ENCODE measurements at regions not wholly inside any gene's neighbourhood (a gene's known extent, or its start where the extent isn't known, plus 50 kb on each side); places are given as distances from the start of the nearest gene placed in this dataset.
"Not testable (repeated sequence)": the region's sequence is repeated elsewhere in the genome, so short reads cannot be mapped to it uniquely, and the experiment has no call there.

DNA sequence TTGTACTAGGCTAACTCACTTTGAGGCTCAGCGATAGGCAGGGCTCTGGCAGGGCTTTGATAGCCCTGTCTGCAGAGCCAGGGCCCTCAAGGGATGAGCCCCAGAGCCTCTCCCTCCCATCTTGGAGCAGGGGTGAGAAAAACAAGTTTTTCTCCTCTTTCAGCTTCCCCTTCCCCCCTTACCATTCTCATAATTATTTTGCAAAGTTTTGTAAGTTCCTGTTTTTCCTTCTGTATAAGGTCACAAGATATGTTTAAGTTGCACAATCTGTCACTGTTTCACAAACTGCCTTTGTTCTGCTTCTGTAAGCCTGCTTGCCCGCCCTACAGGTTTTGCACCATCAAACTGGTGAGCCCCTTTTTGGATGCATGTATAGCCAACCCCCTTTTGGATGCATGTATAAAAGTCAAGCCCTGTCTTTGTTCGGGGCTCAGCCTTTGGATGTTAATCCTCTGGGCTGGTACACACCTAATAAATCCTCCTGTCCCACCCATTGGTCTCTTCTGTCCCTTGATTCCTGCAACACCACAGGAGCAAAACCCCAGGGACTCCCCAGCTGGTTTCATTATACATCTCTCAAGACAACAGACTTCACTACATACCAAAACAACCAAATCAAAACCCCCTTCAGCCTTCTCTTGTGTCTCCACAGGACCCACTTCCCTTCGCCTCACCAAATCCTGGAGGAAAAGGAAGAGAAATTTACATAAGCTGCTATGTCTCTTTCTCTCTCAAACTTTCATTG is 52.5 kb upstream of the RESF1 start:
- DNase-seq: no peak

DNA sequence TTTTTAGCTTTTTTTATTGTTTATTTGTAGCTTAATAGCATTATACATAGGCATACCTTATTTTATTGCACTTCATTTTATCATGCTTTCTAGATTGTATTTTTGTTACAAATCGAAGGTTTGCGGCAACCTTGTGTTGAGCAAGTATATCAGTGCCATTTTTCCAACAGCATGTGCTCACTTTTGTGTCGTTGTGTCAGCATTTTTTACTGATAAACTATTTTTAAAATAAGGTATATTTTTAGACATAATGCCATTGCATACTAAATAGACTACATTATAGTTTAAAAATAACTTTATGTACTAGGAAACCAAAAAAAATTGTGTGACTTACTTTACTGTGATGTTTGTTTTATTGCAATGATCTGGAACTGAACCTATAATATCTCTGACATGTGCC is 56.2 kb upstream of the RESF1 start:
- DNase-seq: no peak

DNA sequence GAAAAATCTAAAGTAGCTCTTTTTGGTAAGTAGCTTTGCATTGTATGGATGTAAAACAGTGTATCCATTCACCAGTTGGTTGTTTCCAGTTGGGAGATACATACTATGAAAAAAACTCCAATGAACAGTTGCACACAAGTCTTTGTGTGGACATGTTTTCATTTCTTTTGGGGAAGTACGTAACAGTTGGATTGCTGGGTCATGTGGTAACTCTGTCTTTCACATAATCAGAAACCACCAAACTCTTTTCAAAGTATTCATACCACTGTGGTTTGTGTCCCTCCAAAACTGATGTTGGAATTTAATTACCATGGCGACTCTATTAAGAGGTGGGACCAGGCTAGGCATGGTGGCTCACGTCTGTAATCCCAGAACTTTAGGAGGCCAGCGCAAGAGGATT is 58.9 kb upstream of the RESF1 start:
- no peak for DNase-seq

DNA sequence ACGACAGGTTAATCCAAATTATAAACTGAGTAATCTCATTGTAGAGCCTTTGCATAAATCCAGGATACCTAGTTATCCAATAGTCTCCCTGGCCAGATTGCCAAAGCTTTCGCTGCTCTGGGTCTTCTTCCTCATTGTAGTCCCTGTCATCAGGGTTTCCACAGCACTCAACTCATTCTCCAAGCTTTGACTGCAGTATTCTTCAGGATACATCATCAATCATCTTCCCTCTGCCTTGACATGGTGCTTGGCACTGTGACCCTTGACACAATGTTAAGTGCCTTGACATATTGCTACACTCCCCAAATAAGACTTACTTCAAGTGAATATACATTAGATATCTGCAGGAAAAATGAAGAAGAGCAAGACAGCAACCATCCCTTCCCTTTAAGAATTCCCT is 60.1 kb upstream of the RESF1 start:
- DNase-seq: no peak

DNA sequence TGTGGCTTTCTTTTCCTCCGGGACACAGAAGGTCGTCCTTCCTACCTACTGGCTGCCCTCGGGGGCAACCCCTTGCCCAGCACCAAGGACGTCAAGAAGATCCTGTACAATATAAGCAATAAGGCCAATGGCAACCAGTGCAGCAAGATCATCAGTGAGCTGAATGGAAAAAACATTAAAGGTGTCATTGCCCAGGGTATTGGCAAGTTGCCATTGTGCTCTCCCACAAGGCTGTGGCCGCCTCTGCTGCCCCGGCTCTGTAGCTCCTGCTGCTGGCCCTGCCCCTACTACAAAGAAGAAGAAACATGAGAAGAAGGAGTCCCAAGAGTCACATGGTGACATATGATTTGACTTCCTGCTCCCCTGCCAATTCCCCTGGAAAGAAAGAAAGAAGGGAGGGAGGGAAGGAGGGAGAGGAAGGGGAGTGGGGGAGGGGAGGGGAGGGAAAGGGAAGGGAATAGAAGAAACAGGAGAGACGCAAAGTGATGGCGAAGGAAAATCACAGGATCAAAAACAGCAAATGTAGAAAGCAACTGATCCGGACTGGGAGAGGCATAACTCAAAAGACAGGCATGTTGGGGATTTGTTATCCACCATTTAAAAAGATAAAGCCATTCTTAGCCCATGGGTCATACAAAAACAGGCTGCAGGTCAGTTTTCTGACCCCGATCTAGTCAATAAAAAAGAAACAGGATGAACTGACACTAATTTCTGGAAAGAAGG is 61.3 kb upstream of the RESF1 start:
- DNase-seq: peak; percentile 9

DNA sequence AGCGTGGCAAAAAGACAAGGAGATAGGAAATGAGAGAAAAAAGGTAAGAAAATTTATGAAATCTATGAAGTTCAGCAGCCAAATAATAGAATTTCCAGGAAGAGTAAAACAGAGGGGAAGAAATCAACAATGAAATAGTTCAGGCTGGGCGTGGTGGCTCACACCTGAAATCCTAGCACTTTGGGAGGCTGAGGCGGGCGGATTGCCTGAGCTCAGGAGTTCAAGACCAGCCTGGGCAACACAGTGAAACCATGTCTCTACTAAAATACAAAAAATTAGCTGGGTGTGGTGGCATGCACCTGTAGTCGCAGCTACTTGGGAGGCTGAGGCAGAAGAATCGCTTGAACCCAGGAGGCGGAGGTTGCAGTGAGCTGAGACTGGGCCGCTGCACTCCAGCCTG is 62.1 kb upstream of the RESF1 start:
- DNase-seq: not testable (repeated sequence)

DNA sequence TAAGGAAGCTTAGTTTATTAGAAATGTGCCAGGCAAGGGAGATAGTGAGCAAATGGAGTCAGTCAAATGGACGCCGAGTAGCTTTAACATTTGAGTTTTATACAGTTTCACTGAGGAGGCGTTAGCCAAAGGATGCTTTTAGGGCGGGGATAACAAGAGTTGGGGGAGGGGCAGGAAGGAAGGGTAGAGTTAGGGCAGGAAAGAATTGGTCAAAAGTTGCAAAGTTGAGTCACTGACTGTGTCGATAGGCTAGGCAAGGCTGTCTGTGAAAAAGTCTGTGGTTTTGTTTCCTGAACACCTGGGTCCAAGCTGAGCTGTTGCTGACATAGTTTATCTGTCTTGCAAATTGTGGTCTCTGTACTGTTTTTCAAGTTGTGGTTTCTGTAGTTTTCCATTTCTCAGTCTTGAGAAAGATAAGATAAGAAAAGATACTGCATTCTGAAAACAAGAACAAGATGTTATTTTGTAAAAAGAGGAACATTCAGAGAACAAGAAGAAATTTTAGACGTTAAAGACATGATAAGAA is 62.6 kb upstream of the RESF1 start:
- DNase-seq: no peak

DNA sequence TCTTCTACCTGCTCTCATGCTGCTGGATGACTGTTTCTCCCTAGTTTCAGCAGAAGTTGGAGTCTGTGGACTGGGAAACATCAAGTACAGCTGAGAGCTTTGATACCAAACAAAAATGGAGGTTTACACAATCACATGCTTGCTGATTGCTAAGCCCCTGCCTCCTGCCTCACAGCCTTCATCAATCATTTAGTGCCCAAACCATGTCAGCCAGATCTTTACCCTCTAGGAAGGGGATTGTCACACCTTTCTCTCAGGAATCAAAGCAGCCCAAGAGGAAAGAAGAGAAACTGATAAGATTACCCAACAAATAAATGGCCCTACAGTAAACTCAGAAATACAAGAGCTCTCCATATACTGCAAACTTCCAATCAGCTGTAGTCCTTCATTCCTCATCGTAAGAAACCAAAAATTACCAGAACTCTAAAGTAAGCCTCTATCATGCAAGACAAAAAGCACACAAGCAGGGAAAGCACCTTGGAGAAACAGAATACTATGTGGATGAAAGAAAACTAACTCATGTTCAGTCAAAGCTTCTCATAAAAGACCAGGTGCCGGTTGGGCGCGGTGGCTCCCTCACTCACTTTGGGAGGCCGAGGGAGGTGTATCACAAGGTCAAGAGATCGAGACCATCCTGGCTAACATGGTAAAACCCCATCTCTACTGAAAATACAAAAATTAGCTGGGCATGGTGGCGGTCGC is 63.6 kb upstream of the RESF1 start:
- DNase-seq: no peak

DNA sequence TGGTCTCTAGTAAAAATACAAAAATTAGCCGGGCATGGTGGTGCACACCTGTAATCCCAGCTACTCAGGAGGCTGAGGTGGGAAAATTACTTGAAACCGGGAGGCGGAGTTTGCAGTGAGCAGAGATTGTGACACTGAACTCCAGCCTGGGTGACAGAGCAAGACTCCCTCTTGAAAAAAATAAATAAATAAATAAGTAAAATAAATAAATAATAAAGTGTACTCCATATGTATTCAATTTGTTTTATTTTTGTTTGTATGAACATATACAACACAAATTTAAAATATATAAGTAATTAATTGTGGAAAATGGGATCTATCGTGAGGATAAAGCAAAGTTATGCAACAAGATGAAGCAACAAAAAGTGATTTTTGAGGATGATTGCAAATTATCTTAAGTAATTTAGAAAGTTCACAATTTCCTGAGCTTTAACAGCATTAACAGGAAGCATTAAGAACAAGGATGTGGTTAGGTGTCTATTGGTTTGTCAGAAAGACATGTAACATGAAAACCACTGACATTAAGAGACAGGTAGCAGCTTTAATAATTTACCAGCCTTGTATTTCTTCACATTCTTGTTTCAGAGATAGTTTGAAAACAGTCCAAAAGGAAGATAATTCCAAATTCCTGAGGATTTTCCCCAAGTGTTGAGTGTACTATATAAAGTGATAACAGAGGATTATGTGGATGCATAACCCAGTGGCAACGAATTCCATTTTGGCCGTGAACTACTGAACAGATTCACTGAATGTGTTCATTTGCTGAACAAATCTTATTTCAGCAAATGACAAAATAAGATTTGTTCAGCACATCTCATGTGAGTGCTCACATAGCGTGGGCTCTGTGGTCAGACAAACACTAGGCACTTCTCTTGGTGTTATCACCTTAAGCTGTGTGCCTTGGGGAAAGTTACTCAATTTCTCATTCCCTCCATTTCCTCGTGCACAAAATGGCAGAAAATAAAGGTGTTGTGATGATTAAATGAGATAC is 68.6 kb upstream of the RESF1 start:
- no peak for DNase-seq

DNA sequence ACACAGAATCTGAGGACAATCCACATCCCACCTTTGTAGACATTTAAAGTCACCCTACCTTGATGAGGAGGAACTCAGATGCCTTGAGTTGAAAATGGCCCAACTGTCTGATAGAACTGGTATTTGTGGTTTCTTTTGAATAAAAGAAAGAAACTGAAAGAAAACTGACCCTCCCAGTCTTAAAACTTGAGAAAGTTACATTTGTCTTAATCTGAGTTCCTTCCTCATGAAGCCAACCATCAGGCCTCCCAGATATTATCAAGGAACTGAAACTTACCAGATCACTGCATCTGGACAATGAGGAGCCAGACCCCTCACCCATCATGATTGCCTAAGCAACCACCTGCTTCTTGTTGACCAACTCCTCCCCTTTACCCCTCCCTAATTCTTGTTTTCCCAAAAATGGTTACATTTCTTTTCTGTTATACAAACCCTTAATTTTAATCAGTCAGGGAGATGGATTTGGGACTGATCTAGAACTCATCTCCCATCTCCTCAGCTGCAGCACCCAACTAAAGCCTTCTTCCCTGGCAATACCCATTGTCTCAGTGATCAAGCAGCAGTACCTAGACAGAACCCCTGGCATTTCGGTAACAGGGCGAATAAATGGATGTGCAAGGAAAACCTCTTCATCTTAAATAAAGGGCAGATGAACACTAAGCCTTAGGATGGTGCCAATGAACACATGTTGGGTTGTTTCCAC is 72.0 kb upstream of the RESF1 start:
- no peak for DNase-seq

DNA sequence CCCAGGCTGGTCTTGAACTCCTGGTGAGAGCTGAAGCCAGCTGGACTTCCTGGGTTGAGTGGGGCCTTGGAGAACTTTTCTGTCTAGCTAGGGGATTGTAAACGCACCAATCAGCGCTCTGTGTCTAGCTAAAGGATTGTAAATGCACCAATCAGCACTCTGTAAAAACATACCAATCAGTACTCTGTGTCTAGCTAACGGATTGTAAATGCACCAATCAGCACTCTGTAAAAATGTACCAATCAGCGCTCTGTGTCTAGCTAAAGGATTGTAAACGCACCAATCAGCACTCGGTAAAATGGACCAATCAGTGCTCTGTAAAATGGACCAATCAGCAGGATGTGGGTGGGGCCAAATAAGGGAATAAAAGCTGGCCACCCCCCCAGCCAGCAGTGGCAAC is 76.5 kb upstream of the RESF1 start:
- not testable (repeated sequence) for DNase-seq

DNA sequence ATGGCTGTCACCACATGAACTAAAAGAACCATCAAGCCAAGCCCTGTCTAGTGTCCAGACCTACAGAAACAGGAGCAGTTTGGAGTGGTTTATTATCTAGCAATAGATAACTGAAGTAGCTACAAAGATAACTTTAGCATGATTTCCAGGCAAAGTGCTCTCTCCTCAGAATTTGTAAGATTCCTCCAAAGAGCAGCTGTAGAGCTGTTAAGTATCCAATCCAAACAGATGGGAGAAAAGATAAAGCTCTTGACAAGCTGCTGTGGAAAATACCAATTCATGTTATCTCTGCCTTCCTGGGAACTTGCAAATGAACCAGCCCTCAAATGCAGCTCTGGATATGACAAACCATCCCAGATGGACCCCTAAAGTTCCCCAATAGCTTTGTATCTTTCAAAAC is 78.9 kb upstream of the RESF1 start:
- no peak for DNase-seq

DNA sequence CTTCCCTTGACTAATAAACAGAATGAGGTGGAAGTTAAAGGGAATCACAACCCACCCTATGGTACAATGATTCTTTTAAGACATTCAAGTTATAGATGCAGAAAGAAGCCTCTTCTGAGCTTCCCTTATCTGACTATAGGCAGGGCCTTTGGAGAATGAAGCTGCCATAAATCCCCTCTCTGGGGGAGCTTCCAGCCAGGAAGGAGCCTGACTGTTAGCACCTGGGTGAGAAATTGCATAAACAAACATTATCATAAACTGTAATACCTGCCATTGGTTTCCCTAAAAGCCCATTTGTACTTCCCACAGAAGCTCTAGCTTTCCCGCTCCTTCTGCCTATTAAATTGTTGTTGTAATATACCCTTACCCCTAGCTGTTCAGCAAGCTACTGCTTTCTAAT is 81.3 kb upstream of the RESF1 start:
- DNase-seq: no peak

DNA sequence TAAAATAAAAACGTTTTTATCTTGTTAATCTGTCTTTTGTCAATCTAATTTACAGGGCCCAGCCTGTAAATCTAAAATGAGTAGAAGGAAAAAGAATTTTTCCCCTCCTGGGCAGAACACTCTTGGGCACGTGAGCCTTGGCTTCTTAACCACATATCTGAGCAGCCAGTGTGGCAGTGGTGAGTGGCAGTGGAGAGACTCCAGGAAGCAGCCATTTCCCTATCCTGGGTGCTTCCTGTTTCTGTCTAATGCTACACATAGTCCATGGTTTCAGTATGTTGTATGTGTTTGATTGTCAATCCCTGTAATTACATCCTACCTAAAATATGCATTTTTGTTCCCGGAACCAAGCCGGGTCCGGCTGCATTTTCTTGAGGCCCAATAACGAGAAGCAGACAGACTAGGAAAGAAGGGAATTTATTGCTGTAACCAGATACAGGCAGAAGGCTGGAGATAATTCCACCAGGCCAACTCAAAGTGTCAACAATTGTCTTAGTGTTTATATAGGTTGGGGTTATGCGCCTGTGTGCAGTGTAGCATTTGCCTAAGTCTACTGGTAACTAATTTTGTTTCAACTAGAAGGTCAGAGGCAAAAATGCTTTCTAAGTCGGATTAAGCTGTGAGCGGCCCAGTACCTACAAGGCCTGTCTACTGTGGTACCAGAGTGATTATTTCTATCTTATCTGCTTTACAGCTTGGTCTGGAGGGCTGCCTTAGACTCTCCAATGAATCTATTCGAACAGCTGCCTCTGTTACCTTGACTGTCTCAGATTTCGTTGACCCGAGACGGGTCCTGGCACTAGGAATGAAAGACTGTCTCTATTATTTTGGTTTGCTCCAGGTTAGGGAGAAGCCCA is 82.4 kb upstream of the RESF1 start:
- no peak for DNase-seq

DNA sequence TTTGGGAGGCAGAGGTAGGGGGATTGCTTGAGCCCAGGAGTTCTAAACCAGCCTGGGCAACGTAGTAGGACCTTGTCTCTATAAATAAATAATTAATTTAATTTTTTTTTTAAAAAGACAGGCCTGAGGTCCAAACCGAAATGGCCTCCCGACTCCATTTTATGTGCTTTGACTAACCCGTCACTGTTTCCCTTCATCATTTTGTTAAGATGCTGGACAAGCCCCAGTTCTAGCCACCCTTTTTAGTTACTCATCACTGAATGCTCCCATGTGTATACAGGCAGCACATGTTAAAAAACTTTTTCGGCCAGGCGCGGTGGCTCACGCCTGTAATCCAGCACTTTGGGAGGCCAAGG is 83.6 kb upstream of the RESF1 start:
- DNase-seq: no peak

DNA sequence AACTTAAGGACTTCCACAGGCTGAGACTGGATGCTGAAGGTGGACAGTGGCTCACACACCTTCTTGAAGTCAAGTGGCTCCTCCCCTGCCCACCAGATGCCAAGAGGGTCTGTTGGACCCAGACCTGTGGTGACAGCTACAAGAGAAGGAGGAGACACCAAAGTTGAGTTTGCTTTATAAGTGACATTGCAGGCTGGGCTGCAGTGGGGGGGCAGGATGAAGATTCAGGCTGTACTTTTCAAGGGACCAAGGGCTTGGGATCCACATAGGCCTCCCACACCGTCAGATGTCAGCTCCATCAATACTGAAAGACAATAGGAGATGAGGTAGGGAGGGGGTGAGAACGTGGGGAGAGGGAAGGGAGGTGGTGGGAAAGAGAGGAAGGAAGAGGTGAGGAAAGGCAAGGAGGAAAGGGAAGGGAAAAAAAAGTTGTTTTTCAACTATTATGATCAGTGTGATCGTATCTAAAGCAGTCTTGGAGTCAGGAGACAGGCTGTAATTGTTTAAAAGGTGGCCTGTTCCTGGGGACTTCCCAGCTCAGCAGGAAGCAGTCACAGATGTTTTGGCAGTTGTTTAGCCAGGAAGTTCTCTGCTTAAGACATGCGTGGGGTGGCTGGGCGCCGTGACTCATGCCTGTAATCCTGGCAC is 84.1 kb upstream of the RESF1 start:
- DNase-seq: peak; percentile 78

DNA sequence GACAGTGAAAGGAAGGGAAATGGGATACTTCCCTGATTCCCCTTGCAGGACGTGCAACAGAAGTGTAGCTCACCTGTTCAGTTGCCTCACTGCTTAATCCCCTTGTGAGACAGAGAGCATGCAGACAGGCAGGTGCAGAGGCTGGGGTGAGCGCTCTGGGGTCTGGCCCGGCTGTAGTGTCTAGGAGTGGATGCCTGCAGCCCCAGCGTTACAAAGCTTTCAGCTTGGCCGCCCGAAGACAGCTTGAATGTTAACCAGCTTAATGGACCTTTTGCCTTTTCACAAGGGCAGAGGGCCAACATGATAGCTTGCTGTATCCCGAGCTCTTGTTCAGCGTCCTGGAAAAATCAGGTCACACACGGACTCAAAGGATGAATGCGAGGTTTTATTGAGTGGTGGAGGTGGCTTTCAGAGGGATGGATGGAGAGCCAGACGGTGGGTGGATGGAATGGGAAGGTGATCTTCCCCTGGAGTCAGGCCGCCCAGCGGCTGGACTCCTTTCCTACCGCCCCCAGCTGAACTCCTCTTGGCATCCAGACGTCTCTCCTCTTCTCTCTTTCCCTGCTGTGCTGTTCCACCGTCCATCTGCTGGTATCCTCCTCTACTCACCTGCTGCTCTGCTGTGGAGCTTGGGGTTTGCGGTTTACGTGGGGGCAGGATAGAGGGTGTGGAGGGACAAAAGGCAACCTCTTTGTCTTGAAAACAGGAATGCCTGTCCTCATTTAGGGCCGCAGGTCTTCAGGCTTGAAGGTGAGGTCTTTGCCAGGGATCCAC is 86.2 kb upstream of the RESF1 start:
- no peak for DNase-seq

DNA sequence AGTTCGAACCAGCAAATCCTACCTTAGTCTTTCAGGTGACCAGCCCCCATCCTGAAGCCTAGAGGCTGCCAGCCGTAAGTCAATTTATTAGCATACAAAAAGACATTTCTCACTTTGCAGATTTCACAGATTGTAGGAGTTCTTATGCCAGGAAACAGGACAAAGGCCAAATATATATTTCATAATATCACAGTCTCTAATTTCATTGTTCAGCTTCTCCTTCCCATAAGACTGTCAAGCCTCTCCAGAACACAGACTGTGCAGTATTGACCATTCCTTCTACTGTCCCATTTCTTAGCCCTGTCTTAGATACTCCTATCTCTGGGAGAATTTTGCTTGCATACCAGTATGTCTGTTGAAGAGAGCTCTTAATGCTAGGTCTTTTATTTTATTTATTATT is 89.2 kb upstream of the RESF1 start:
- DNase-seq: no peak

DNA sequence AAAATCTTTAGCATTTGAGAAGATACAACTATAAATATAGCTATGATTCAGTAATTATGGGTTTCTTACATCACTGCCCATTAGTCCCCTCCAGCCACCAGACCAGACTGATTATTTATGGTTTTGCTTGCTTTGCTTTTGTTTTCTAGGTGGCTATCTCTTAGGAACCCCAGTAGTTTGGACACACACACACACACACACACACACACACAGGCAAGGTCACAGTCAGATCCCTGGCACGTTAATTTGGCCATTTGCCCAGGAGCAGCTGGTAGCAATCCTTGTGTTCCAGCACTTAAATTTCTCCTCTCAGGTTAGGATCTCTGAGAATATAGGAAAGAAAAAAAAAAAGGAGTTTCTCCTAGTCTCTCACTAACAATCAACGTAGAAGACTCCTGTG is 90.2 kb upstream of the RESF1 start:
- DNase-seq: peak; percentile 44

DNA sequence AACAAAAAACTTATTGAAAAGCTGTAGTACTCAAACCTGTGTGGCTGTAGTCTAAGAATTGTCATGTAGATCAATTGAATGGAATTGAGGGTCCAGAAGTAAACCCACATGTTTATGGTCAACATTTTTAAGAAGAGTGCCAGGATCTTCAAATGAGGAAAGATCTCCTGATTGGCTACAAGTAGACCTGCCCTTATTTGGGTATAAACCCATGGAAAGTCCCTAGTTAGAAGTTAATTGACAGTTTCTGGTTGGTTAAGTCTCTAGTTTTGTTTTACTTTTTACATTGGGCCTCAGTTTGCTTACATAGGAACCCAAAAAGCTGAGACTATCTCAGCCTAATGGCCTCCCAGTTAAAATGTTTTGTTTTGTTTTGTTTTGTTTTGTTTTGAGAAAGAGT is 91.9 kb upstream of the RESF1 start:
- no peak for DNase-seq
